Stimulated activated naive CD4-positive, alpha-beta T cell (primary cell): ENCODE measurements at regions not wholly inside any gene's neighbourhood (a gene's known extent, or its start where the extent isn't known, plus 50 kb on each side); places are given as distances from the start of the nearest gene placed in this dataset.
"Not testable (repeated sequence)": the region's sequence is repeated elsewhere in the genome, so short reads cannot be mapped to it uniquely, and the experiment has no call there.

Source experiments
- DNase-seq, 6 experiments: peaks; one replicate each; lab custom pipeline; 2025; lab: John Stamatoyannopoulos, UW

- DNase-seq, result no peak
Observed at GRCh38 chr18:60319129-60319528, 53.4 kb downstream of the MC4R start.

- DNase-seq, result no peak
Observed at GRCh38 chr18:60311676-60312360, 60.8 kb downstream of the MC4R start.

GRCh38 chr18:60295674-60296073 lies 76.9 kb downstream of the MC4R start:
- no peak for DNase-seq

GRCh38 chr18:60292186-60292585 lies 80.4 kb downstream of the MC4R start:
- DNase-seq, result no peak

- DNase-seq, result no peak
Observed at GRCh38 chr18:60279391-60279790, 93.2 kb downstream of the MC4R start.

- DNase-seq, result no peak
Observed at GRCh38 chr18:60277855-60278480, 94.6 kb downstream of the MC4R start.

- DNase-seq, result no peak
Observed at GRCh38 chr18:60267391-60268058, 105.0 kb downstream of the MC4R start.

GRCh38 chr18:60266558-60266957 lies 106.0 kb downstream of the MC4R start:
- no peak for DNase-seq

GRCh38 chr18:60259052-60259681 lies 113.4 kb downstream of the MC4R start:
- DNase-seq, result no peak

GRCh38 chr18:60249388-60249787 lies 123.2 kb downstream of the MC4R start:
- DNase-seq, result no peak

GRCh38 chr18:60248336-60249330 lies 123.9 kb downstream of the MC4R start:
- no peak for DNase-seq

- DNase-seq, result no peak
Observed at GRCh38 chr18:60247103-60247502, 125.5 kb downstream of the MC4R start.

- DNase-seq, result no peak
Observed at GRCh38 chr18:60246606-60247005, 126.0 kb downstream of the MC4R start.

GRCh38 chr18:60245096-60245495 lies 127.5 kb downstream of the MC4R start:
- DNase-seq, result no peak

GRCh38 chr18:60239024-60239710 lies 133.4 kb downstream of the MC4R start:
- not testable (repeated sequence) for DNase-seq

- no peak for DNase-seq
Observed at GRCh38 chr18:60235164-60235563, 137.4 kb downstream of the MC4R start.

- DNase-seq, result no peak
Observed at GRCh38 chr18:60232541-60232940, 140.0 kb downstream of the MC4R start.

- DNase-seq, result no peak
Observed at GRCh38 chr18:60228609-60229595, 143.7 kb downstream of the MC4R start.

GRCh38 chr18:60215432-60215831 lies 157.1 kb downstream of the MC4R start:
- DNase-seq, result no peak

GRCh38 chr18:60209042-60209441 lies 163.5 kb downstream of the MC4R start:
- DNase-seq, result no peak
